ENCODE measurements at regions not wholly inside any gene's neighbourhood (a gene's known extent, or its start where the extent isn't known, plus 50 kb on each side); places are given as distances from the start of the nearest gene placed in this dataset.

- no peak overlapping the region for H3K4me3 ChIP-seq
- in situ Hi-C loops (cut with MboI; ENCODE audit: low sequenced_read_pairs), result no loop called here
- no peaks in the 10 kb centered on the region for H3K9me3 ChIP-seq
- no peaks in the 10 kb centered on the region for H3K36me3 ChIP-seq (replicated peaks)
- DNase-seq (ENCODE audit: low spot score in 2 of 2), result no peak
- H3K27me3 ChIP-seq (ENCODE audit: low read depth), result no peaks in the 10 kb centered on the region
- H3K4me1 ChIP-seq, result no peaks in the 10 kb centered on the region
Measured at GRCh38 chr15:29331669-29332068, 62.0 kb upstream of the NSMCE3 start.

- DNase-seq (ENCODE audit: low spot score in 2 of 2), result no peak
- Histone ChIP-seq H3K27me3 (ENCODE audit: low read depth) (no peaks in the 10 kb centered on the region), H3K36me3 (replicated peaks) (no peaks in the 10 kb centered on the region), H3K9me3 (no peaks in the 10 kb centered on the region), H3K4me3 (no peak overlapping the region), H3K4me1 (no peaks in the 10 kb centered on the region)
- in situ Hi-C loops (cut with MboI; ENCODE audit: low sequenced_read_pairs), result no loop called here
Measured at GRCh38 chr15:29331071-29331470, 61.4 kb upstream of the NSMCE3 start.

- DNase-seq (ENCODE audit: low spot score in 2 of 2), result no peak
- Histone ChIP-seq H3K9me3 (no peaks in the 10 kb centered on the region), H3K4me3 (no peak overlapping the region), H3K36me3 (replicated peaks) (no peaks in the 10 kb centered on the region), H3K27me3 (ENCODE audit: low read depth) (no peaks in the 10 kb centered on the region), H3K4me1 (no peaks in the 10 kb centered on the region)
- in situ Hi-C loops (cut with MboI; ENCODE audit: low sequenced_read_pairs), result no loop called here
Measured at GRCh38 chr15:29324746-29325145, 55.1 kb upstream of the NSMCE3 start.

- H3K36me3 ChIP-seq (replicated peaks), result no peaks in the 10 kb centered on the region
- no peaks in the 10 kb centered on the region for H3K4me1 ChIP-seq
- in situ Hi-C loops (cut with MboI; ENCODE audit: low sequenced_read_pairs), result no loop called here
- no peak for DNase-seq (ENCODE audit: low spot score in 2 of 2)
- H3K4me3 ChIP-seq, result no peak overlapping the region
- H3K27me3 ChIP-seq (ENCODE audit: low read depth), result no peaks in the 10 kb centered on the region
- no peaks in the 10 kb centered on the region for H3K9me3 ChIP-seq
Measured at GRCh38 chr15:29323557-29323956, 53.9 kb upstream of the NSMCE3 start.

- Histone ChIP-seq H3K27me3 (ENCODE audit: low read depth) (no peaks in the 10 kb centered on the region), H3K36me3 (replicated peaks) (no peaks in the 10 kb centered on the region), H3K4me3 (no peak overlapping the region), H3K4me1 (no peaks in the 10 kb centered on the region), H3K9me3 (no peaks in the 10 kb centered on the region)
- in situ Hi-C loops (cut with MboI; ENCODE audit: low sequenced_read_pairs), result no loop called here
- DNase-seq (ENCODE audit: low spot score in 2 of 2), result no peak
Measured at GRCh38 chr15:29322415-29322814, 52.8 kb upstream of the NSMCE3 start.

GRCh38 chr15:29320420-29320819, 50.8 kb upstream of the NSMCE3 start:
- H3K27me3 ChIP-seq (ENCODE audit: low read depth), result no peaks in the 10 kb centered on the region; the same call in 1 of the 2 replicates
- H3K4me1 ChIP-seq, result no peaks in the 10 kb centered on the region
- in situ Hi-C loops (cut with MboI; ENCODE audit: low sequenced_read_pairs), result no loop called here
- DNase-seq (ENCODE audit: low spot score in 2 of 2), result no peak
- no peaks in the 10 kb centered on the region for H3K9me3 ChIP-seq
- H3K4me3 ChIP-seq, result no peak overlapping the region
- no peaks in the 10 kb centered on the region for H3K36me3 ChIP-seq (replicated peaks)

- DNase-seq (ENCODE audit: low spot score in 2 of 2), result no peak
- H3K9me3 ChIP-seq, result no peaks in the 10 kb centered on the region
- in situ Hi-C loops (cut with MboI; ENCODE audit: low sequenced_read_pairs), result no loop called here
- H3K4me3 ChIP-seq, result no peak overlapping the region
- H3K36me3 ChIP-seq (replicated peaks), result no peaks in the 10 kb centered on the region
- no peaks in the 10 kb centered on the region for H3K4me1 ChIP-seq
- H3K27me3 ChIP-seq (ENCODE audit: low read depth), result no peaks in the 10 kb centered on the region; the same call in 1 of the 2 replicates
Measured at GRCh38 chr15:29319823-29320222, 50.2 kb upstream of the NSMCE3 start.

Data from HAP-1 (cell line).